Progenitor cell of endocrine pancreas (in vitro differentiated cells): ENCODE measurements at regions not wholly inside any gene's neighbourhood (a gene's known extent, or its start where the extent isn't known, plus 50 kb on each side); places are given as distances from the start of the nearest gene placed in this dataset.
A peak's percentile ranks its signal among the peaks of the same experiment; 100 is the strongest.

Experiments used
- DNase-seq: peaks from one replicate; pipeline ENCODE4 v3.0.0; 2021; ENCODE audit warnings: low spot score; ENCODE audit not compliant: unreplicated experiment
- H3K27ac Mint-ChIP-seq: 2 replicates; pipeline ENCODE4 v1.8.0; 2021; ENCODE audit warnings: mild to moderate bottlenecking, moderate library complexity, mixed read lengths
- H3K27me3 Mint-ChIP-seq: 2 replicates; pipeline ENCODE4 v1.8.0; 2021; ENCODE audit warnings: mixed read lengths
- H3K36me3 Mint-ChIP-seq: 2 replicates; pipeline ENCODE4 v1.8.0; 2022; ENCODE audit warnings: mixed read lengths; ENCODE audit not compliant: insufficient read depth
- H3K4me1 Mint-ChIP-seq: 2 replicates; pipeline ENCODE4 v1.8.0; 2021; ENCODE audit warnings: low read depth, mixed read lengths
- H3K4me3 Mint-ChIP-seq: 2 replicates; pipeline ENCODE4 v1.8.0; 2021; ENCODE audit warnings: low read depth, mild to moderate bottlenecking, moderate library complexity, mixed read lengths
- H3K9me3 Mint-ChIP-seq: 2 replicates; pipeline ENCODE4 v1.8.0; 2021; ENCODE audit warnings: low read depth, mixed read lengths
- TF ChIP-seq, protein P1 (sequence below): fragments of 200-600 bp; sonication (generic); IDR thresholded peaks from one replicate; pipeline ENCODE4 v1.5.0; 2021; ENCODE audit warnings: antibody characterized with exemption, mild to moderate bottlenecking; ENCODE audit not compliant: unreplicated experiment

DNA sequence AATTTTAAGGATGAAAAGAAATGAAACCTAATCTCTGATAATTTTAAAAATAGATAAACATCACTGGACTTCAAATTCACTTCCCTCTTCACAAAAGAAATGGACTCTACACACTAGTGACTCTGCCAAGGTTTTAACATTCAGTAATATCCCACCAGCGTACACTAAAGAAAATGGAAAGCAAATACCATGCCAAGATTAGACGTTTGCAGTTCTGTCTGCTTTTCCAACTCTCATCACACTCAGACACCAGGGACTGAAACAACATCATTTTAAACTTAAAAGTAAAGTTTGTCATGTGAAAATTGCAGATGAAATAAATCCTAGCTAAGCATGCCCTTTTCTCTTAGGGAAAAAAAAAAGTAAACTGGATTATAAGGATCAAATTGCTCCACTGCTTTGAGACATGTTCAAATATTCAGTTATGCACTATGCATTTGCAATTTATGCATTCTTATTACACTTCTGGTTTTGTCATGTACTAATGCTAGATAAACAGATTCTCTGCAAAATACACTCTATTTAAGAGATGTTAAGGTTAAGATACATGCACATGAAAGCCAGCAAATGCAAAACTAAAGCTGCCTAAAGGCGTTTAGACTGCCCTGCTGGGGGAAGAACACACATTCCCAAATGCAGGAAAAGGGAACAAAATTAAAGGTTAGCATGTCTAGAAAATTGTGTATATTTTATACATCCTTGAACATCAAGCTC is 534.4 kb upstream of the EPHA5 start:
- no peak overlapping the region for H3K27ac Mint-ChIP-seq
- H3K9me3 Mint-ChIP-seq: peaks cover 7% of the 10 kb centered on the region
- H3K4me1 Mint-ChIP-seq: peaks cover 2% of the 10 kb centered on the region
- no peak overlapping the region for H3K4me3 Mint-ChIP-seq
- H3K36me3 Mint-ChIP-seq: no peaks in the 10 kb centered on the region
- H3K27me3 Mint-ChIP-seq: no peaks in the 10 kb centered on the region
- TF ChIP-seq, protein P1, sequence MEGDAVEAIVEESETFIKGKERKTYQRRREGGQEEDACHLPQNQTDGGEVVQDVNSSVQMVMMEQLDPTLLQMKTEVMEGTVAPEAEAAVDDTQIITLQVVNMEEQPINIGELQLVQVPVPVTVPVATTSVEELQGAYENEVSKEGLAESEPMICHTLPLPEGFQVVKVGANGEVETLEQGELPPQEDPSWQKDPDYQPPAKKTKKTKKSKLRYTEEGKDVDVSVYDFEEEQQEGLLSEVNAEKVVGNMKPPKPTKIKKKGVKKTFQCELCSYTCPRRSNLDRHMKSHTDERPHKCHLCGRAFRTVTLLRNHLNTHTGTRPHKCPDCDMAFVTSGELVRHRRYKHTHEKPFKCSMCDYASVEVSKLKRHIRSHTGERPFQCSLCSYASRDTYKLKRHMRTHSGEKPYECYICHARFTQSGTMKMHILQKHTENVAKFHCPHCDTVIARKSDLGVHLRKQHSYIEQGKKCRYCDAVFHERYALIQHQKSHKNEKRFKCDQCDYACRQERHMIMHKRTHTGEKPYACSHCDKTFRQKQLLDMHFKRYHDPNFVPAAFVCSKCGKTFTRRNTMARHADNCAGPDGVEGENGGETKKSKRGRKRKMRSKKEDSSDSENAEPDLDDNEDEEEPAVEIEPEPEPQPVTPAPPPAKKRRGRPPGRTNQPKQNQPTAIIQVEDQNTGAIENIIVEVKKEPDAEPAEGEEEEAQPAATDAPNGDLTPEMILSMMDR: no peak
- DNase-seq: no peak

DNA sequence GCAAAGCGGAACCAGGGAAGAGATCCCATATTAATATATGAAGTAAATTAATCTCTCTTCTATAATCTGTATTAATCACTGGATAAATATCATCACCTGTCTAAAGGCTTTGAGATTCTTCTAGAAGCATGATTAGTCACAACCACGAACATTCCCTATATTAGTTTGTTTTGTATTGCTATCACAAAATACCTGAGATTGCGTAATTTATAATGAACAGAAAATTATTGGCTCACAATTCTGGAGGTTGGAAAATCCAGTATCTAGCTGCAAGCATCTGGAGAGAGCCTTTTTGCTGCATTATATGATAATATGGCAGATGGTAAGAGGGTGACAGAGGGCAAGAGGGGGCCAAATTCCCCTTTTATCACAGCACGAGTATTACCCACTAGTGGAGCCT is 532.6 kb upstream of the EPHA5 start:
- Mint-ChIP-seq H3K27ac (no peak overlapping the region), H3K9me3 (peaks cover under 1% of the 10 kb centered on the region), H3K4me3 (no peak overlapping the region), H3K27me3 (no peaks in the 10 kb centered on the region), H3K36me3 (no peaks in the 10 kb centered on the region), H3K4me1 (peaks cover 2% of the 10 kb centered on the region)
- TF ChIP-seq, protein P1: no peak
- no peak for DNase-seq

DNA sequence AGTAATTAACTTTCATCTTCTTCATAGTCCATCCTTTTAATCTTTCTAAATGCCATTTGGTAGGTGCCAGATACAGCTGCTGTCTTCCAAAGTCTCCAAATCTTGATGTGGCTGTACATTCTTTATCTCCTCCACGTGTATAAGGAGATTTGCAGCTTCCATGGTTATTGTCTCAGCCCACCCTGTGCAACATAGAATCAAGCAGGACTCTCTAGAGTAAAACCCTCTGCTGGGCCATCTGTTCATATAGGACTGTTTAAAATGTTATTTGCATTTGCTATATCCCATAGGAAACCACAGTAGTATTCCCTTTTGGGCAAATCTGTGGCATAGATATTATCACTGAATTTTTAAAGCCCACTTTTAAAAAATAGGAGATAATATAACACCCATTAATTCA is 527.2 kb upstream of the EPHA5 start:
- DNase-seq: no peak
- TF ChIP-seq, protein P1: no peak
- Mint-ChIP-seq H3K9me3 (no peaks in the 10 kb centered on the region), H3K27ac (no peak overlapping the region), H3K36me3 (no peaks in the 10 kb centered on the region), H3K27me3 (no peaks in the 10 kb centered on the region), H3K4me1 (no peaks in the 10 kb centered on the region), H3K4me3 (no peak overlapping the region)

DNA sequence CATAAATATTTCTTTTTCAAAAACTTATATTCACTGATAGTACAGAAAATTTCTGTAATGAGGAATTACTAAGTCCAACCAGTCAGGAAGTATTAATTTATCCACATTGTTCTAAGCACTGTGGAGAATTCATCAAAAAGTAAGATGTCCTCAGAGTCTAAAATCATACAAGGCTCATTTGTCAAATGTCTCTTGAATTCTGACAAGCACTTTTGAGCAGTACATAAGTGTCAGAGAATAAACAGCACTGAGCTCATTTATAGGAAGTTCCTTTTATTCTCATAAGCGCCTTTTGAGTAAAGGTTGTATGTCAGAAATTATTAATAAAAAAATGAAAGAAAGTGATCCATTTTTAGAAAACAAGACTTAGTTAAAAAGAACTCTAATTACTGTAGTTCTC is 523.2 kb upstream of the EPHA5 start:
- no peaks in the 10 kb centered on the region for H3K27me3 Mint-ChIP-seq
- no peaks in the 10 kb centered on the region for H3K9me3 Mint-ChIP-seq
- no peaks in the 10 kb centered on the region for H3K36me3 Mint-ChIP-seq
- H3K4me3 Mint-ChIP-seq: no peak overlapping the region
- TF ChIP-seq, protein P1: no peak
- H3K27ac Mint-ChIP-seq: no peak overlapping the region
- no peaks in the 10 kb centered on the region for H3K4me1 Mint-ChIP-seq
- no peak for DNase-seq

DNA sequence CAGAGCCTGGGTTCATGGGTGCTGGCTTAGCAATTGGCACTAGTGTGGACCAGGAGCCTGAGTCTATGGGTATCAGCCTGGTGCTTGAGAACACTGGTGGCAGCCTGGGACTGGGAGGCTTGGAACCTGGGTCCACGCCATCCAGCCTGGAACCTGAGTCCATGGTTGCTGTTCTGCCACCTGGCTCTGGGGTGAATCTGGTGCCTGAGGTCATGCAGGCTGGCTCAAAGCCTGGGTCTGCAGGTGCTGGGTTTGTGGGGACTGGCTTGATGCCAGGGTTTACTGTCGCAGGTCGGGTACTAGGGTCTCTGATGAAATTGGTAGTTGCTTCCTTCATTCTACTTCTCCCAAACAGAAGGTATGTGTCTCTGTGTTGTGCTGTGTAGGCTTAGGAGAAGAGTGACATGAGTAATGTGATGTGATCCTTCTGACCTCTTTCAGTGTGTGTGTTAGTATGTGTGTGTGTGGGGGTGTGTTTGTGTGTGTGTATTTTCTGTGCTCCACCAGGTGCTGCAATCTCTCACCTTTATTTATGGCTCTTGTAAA is 517.0 kb upstream of the EPHA5 start:
- no peaks in the 10 kb centered on the region for H3K9me3 Mint-ChIP-seq
- DNase-seq: no peak
- peak overlapping the region; percentile 89 for H3K27ac Mint-ChIP-seq
- H3K4me3 Mint-ChIP-seq: no peak overlapping the region
- H3K4me1 Mint-ChIP-seq: no peaks in the 10 kb centered on the region
- no peaks in the 10 kb centered on the region for H3K36me3 Mint-ChIP-seq
- no peaks in the 10 kb centered on the region for H3K27me3 Mint-ChIP-seq
- TF ChIP-seq, protein P1: no peak
